ENCODE measurements at regions not wholly inside any gene's neighbourhood (a gene's known extent, or its start where the extent isn't known, plus 50 kb on each side); places are given as distances from the start of the nearest gene placed in this dataset.

DNA sequence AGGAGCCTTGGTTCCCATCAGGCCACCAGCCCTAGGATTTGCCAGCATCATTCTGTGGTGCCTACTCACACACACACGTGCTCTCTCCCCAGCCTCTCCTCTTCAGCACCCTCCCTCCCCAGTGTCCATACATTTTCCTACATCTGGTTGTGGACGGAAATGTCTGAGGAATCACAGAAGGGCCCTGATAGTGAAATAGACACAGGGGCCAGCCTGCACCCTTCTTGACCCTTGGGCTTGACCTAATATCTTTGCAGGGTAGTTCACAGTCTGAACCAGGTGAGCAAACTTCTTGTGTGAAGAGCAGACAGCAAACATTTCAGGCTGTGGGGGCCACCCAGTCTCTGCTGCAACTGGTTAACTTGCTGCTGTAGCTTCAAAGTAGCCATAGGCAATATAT is 108.5 kb upstream of the NXT1 start:
- Histone ChIP-seq H3K4me2 (ENCODE audit: control insufficient read depth, insufficient read depth) (no peak overlapping the region), H3K27me3 (replicated peaks in 1 of 2; ENCODE audit: control insufficient read depth in 2 of 2, insufficient read depth in 2 of 2, low read length in 1 of 2) (no peaks in the 10 kb centered on the region), H3K9me3 (replicated peaks; ENCODE audit: control insufficient read depth, insufficient read depth, low read length) (no peaks in the 10 kb centered on the region; the same call in 2 of the 3 replicates), H3K9ac (ENCODE audit: control insufficient read depth, insufficient read depth, low read length) (no peak overlapping the region), H3K36me3 (ENCODE audit: control insufficient read depth in 2 of 2, insufficient read depth in 2 of 2, low read length in 1 of 2) (no peaks in the 10 kb centered on the region), H3K4me3 (no peak overlapping the region), H3K79me2 (ENCODE audit: control insufficient read depth, insufficient read depth, low read length) (no peaks in the 10 kb centered on the region), H4K20me1 (ENCODE audit: control insufficient read depth, insufficient read depth) (no peaks in the 10 kb centered on the region), H2AFZ (ENCODE audit: control insufficient read depth, low read depth, low read length) (no peak overlapping the region), H3K4me1 (ENCODE audit: control insufficient read depth, insufficient read depth, low read length) (peaks cover 17% of the 10 kb centered on the region), H3K27ac (ENCODE audit: control insufficient read depth, insufficient read depth) (no peak overlapping the region)
- TF ChIP-seq NR2C2 (IDR thresholded peaks at IDR 0.05; ENCODE audit: borderline replicate concordance, control insufficient read depth, insufficient read length, low read depth) (no peak), HDAC2 (IDR thresholded peaks at IDR 0.05) (no peak), SREBF2 (IDR thresholded peaks at IDR 0.05; ENCODE audit: low read length) (no peak), ZNF384 (IDR thresholded peaks at IDR 0.05; ENCODE audit: borderline replicate concordance, low read depth, low read length) (no peak), SMC3 (IDR thresholded peaks at IDR 0.05; ENCODE audit: borderline replicate concordance, low read length) (no peak), RBBP5 (conservative IDR thresholded peaks at IDR 0.05) (no peak), SPI1 (IDR thresholded peaks at IDR 0.05; ENCODE audit: borderline replicate concordance, insufficient read depth, low read depth, low read length) (no peak)
- TF ChIP-seq, protein P1, sequence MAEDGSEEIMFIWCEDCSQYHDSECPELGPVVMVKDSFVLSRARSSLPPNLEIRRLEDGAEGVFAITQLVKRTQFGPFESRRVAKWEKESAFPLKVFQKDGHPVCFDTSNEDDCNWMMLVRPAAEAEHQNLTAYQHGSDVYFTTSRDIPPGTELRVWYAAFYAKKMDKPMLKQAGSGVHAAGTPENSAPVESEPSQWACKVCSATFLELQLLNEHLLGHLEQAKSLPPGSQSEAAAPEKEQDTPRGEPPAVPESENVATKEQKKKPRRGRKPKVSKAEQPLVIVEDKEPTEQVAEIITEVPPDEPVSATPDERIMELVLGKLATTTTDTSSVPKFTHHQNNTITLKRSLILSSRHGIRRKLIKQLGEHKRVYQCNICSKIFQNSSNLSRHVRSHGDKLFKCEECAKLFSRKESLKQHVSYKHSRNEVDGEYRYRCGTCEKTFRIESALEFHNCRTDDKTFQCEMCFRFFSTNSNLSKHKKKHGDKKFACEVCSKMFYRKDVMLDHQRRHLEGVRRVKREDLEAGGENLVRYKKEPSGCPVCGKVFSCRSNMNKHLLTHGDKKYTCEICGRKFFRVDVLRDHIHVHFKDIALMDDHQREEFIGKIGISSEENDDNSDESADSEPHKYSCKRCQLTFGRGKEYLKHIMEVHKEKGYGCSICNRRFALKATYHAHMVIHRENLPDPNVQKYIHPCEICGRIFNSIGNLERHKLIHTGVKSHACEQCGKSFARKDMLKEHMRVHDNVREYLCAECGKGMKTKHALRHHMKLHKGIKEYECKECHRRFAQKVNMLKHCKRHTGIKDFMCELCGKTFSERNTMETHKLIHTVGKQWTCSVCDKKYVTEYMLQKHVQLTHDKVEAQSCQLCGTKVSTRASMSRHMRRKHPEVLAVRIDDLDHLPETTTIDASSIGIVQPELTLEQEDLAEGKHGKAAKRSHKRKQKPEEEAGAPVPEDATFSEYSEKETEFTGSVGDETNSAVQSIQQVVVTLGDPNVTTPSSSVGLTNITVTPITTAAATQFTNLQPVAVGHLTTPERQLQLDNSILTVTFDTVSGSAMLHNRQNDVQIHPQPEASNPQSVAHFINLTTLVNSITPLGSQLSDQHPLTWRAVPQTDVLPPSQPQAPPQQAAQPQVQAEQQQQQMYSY (CRISPR knock-in tag; IDR thresholded peaks at IDR 0.05), result no peak
- BruUV-seq (replicated peaks), result no TSS peak
- ChIA-PET POLR2A (no interaction called here), CTCF (no interaction called here), RAD21 (ENCODE audit: unreplicated experiment) (no interaction called here), SMC1A (ENCODE audit: uncharacterized antibody, unreplicated experiment) (no interaction called here)
- DNase-seq (ENCODE audit: low read depth, low spot score), result no peak
- in situ Hi-C loops (cut with MboI), result loop anchor here (10.0 to 25.0 kb wide), 2 partner anchors 547 to 905 kb away; no protein-coding TSS in a partner anchor
- no peak for FAIRE-seq
- intact Hi-C loops (cut with micrococcal nuclease; ENCODE audit: unreplicated experiment), result no loop called here
- ATAC-seq, result no peak
- WGBS (ENCODE audit: insufficient coverage, insufficient replicate concordance, low lambda C conversion rate, missing lambda C conversion rate), result 0% methylated on average over 2 of the region's 2 CpGs

Measured in GM12878 (cell line).